ENCODE measurements at regions not wholly inside any gene's neighbourhood (a gene's known extent, or its start where the extent isn't known, plus 50 kb on each side); places are given as distances from the start of the nearest gene placed in this dataset.

GRCh38 chr6:81682858-81683620 lies 69.4 kb downstream of the TENT5A start:
- TF ChIP-seq CTCF (IDR thresholded peaks at IDR 0.05; ENCODE audit: insufficient read depth, low read length, poor library complexity, severe bottlenecking): no peak
- H3K27me3 ChIP-seq (ENCODE audit: control insufficient read depth, insufficient read depth, low read length): no peaks in the 10 kb centered on the region

GRCh38 chr6:81682235-81682795 lies 70.2 kb downstream of the TENT5A start:
- H3K27me3 ChIP-seq (ENCODE audit: control insufficient read depth, insufficient read depth, low read length): no peaks in the 10 kb centered on the region
- no peak overlapping the region for H3K4me3 ChIP-seq (ENCODE audit: low read depth, low read length)
- no peak for DNase-seq (ENCODE audit: low read depth)
- TF ChIP-seq CTCF (IDR thresholded peaks at IDR 0.05; ENCODE audit: insufficient read depth, low read length, poor library complexity, severe bottlenecking): no peak
- H3K36me3 ChIP-seq (ENCODE audit: control insufficient read depth, insufficient read depth, low read length): no peaks in the 10 kb centered on the region

More at GRCh38 chr6:81682858-81683620, 69.4 kb downstream of the TENT5A start:
- no peaks in the 10 kb centered on the region for H3K36me3 ChIP-seq (ENCODE audit: control insufficient read depth, insufficient read depth, low read length)
- H3K4me3 ChIP-seq (ENCODE audit: low read depth, low read length): no peak overlapping the region
- no peak for DNase-seq (ENCODE audit: low read depth)

GRCh38 chr6:81669445-81669844 lies 83.0 kb downstream of the TENT5A start:
- TF ChIP-seq CTCF (IDR thresholded peaks at IDR 0.05; ENCODE audit: insufficient read depth, low read length, poor library complexity, severe bottlenecking): no peak
- Histone ChIP-seq H3K27me3 (ENCODE audit: control insufficient read depth, insufficient read depth, low read length) (no peaks in the 10 kb centered on the region), H3K36me3 (ENCODE audit: control insufficient read depth, insufficient read depth, low read length) (no peaks in the 10 kb centered on the region), H3K4me3 (ENCODE audit: low read depth, low read length) (no peak overlapping the region)
- DNase-seq (ENCODE audit: low read depth): no peak

- Histone ChIP-seq H3K27me3 (ENCODE audit: control insufficient read depth, insufficient read depth, low read length) (no peaks in the 10 kb centered on the region), H3K36me3 (ENCODE audit: control insufficient read depth, insufficient read depth, low read length) (no peaks in the 10 kb centered on the region), H3K4me3 (ENCODE audit: low read depth, low read length) (no peak overlapping the region)
- no peak for TF ChIP-seq CTCF (IDR thresholded peaks at IDR 0.05; ENCODE audit: insufficient read depth, low read length, poor library complexity, severe bottlenecking)
- no peak for DNase-seq (ENCODE audit: low read depth)
Observed at GRCh38 chr6:81668615-81669047, 83.8 kb downstream of the TENT5A start.

- DNase-seq (ENCODE audit: low read depth): no peak
- Histone ChIP-seq H3K36me3 (ENCODE audit: control insufficient read depth, insufficient read depth, low read length) (no peaks in the 10 kb centered on the region), H3K4me3 (ENCODE audit: low read depth, low read length) (no peak overlapping the region), H3K27me3 (ENCODE audit: control insufficient read depth, insufficient read depth, low read length) (no peaks in the 10 kb centered on the region)
- no peak for TF ChIP-seq CTCF (IDR thresholded peaks at IDR 0.05; ENCODE audit: insufficient read depth, low read length, poor library complexity, severe bottlenecking)
Observed at GRCh38 chr6:81666481-81666880, 86.0 kb downstream of the TENT5A start.
